ENCODE measurements at regions not wholly inside any gene's neighbourhood (a gene's known extent, or its start where the extent isn't known, plus 50 kb on each side); places are given as distances from the start of the nearest gene placed in this dataset.

GRCh38 chr16:66097751-66098150, 268.7 kb upstream of the CDH5 start:
- WGBS (ENCODE audit: low lambda C conversion rate, missing lambda C conversion rate): 45% methylated on average over 6 of the region's 6 CpGs
- Histone ChIP-seq H3K27me3 (no peaks in the 10 kb centered on the region), H3K36me3 (replicated peaks; ENCODE audit: insufficient read depth, low read depth) (no peaks in the 10 kb centered on the region), H3K27ac (no peak overlapping the region), H4K20me1 (ENCODE audit: insufficient read depth, poor library complexity, severe bottlenecking) (no peaks in the 10 kb centered on the region), H3K9me3 (ENCODE audit: low read depth) (no peaks in the 10 kb centered on the region), H3K79me2 (no peaks in the 10 kb centered on the region), H3K4me1 (ENCODE audit: insufficient read depth) (no peaks in the 10 kb centered on the region), H2AFZ (no peak overlapping the region), H3K4me2 (no peak overlapping the region), H3K4me3 (no peak overlapping the region), H3K9me2 (replicated peaks; ENCODE audit: insufficient read depth) (no peaks in the 10 kb centered on the region)
- no peak for DNase-seq (ENCODE audit: low spot score)
- TF ChIP-seq EZH2phosphoT487 (IDR thresholded peaks at IDR 0.05; ENCODE audit: low read depth, severe bottlenecking, unreplicated experiment) (no peak), CTCF (IDR thresholded peaks at IDR 0.05; ENCODE audit: poor library complexity) (no peak), EZH2 (IDR thresholded peaks at IDR 0.05; ENCODE audit: borderline replicate concordance) (no peak)

- no peaks in the 10 kb centered on the region for H3K27me3 ChIP-seq
- no peak for TF ChIP-seq CTCF (IDR thresholded peaks at IDR 0.05; ENCODE audit: poor library complexity)
- TF ChIP-seq EZH2 (IDR thresholded peaks at IDR 0.05; ENCODE audit: borderline replicate concordance): no peak
- TF ChIP-seq EZH2phosphoT487 (IDR thresholded peaks at IDR 0.05; ENCODE audit: low read depth, severe bottlenecking, unreplicated experiment): no peak
These were observed 270.8 kb upstream of the CDH5 start for GRCh38 chr16:66095676-66096075.

DNA sequence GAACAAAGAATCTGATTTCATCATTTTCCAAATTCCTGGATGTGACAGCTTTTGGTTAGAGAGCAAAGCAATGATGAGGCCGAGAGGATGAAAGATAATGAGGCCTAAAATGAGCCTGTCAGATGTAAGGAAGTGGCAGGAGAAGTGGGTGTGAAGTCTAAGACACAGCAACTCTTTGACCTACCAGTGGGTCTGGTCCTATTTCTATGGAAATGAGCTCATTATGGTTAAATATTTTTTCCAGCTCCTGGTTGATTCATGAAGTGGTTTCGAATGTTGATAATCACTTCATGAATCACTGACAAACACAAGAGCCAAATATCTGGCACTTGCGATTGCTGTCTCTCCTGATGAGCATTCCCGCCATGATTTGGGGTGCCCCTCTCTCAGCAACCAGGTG, 273.3 kb upstream of the CDH5 start:
- Histone ChIP-seq H3K9me3 (ENCODE audit: low read depth) (no peaks in the 10 kb centered on the region), H3K9me2 (replicated peaks; ENCODE audit: insufficient read depth) (no peaks in the 10 kb centered on the region), H3K4me2 (no peak overlapping the region), H3K27me3 (no peaks in the 10 kb centered on the region), H3K4me1 (ENCODE audit: insufficient read depth) (no peaks in the 10 kb centered on the region), H2AFZ (no peak overlapping the region), H4K20me1 (ENCODE audit: insufficient read depth, poor library complexity, severe bottlenecking) (no peaks in the 10 kb centered on the region), H3K27ac (no peak overlapping the region), H3K36me3 (replicated peaks; ENCODE audit: insufficient read depth, low read depth) (no peaks in the 10 kb centered on the region), H3K4me3 (no peak overlapping the region), H3K79me2 (no peaks in the 10 kb centered on the region)
- DNase-seq (ENCODE audit: low spot score): no peak
- WGBS (ENCODE audit: low lambda C conversion rate, missing lambda C conversion rate): 90% methylated on average over 4 of the region's 4 CpGs
- TF ChIP-seq CTCF (IDR thresholded peaks at IDR 0.05; ENCODE audit: poor library complexity): no peak
- TF ChIP-seq EZH2 (IDR thresholded peaks at IDR 0.05; ENCODE audit: borderline replicate concordance): no peak
- TF ChIP-seq EZH2phosphoT487 (IDR thresholded peaks at IDR 0.05; ENCODE audit: low read depth, severe bottlenecking, unreplicated experiment): no peak

More at GRCh38 chr16:66095676-66096075, 270.8 kb upstream of the CDH5 start:
- Histone ChIP-seq H3K4me2 (no peak overlapping the region), H3K36me3 (replicated peaks; ENCODE audit: insufficient read depth, low read depth) (no peaks in the 10 kb centered on the region), H3K4me3 (no peak overlapping the region), H3K9me2 (replicated peaks; ENCODE audit: insufficient read depth) (no peaks in the 10 kb centered on the region), H3K4me1 (ENCODE audit: insufficient read depth) (no peaks in the 10 kb centered on the region), H3K9me3 (ENCODE audit: low read depth) (no peaks in the 10 kb centered on the region), H3K27ac (no peak overlapping the region), H4K20me1 (ENCODE audit: insufficient read depth, poor library complexity, severe bottlenecking) (no peaks in the 10 kb centered on the region), H3K79me2 (no peaks in the 10 kb centered on the region), H2AFZ (no peak overlapping the region)
- DNase-seq (ENCODE audit: low spot score): no peak

GRCh38 chr16:66091471-66091891, 275.0 kb upstream of the CDH5 start:
- H3K4me2 ChIP-seq: no peak overlapping the region
- no peaks in the 10 kb centered on the region for H4K20me1 ChIP-seq (ENCODE audit: insufficient read depth, poor library complexity, severe bottlenecking)
- no peaks in the 10 kb centered on the region for H3K4me1 ChIP-seq (ENCODE audit: insufficient read depth)
- H3K9me2 ChIP-seq (replicated peaks; ENCODE audit: insufficient read depth): no peaks in the 10 kb centered on the region
- no peaks in the 10 kb centered on the region for H3K79me2 ChIP-seq
- no peak overlapping the region for H3K4me3 ChIP-seq
- TF ChIP-seq EZH2phosphoT487 (IDR thresholded peaks at IDR 0.05; ENCODE audit: low read depth, severe bottlenecking, unreplicated experiment): no peak
- no peak for TF ChIP-seq EZH2 (IDR thresholded peaks at IDR 0.05; ENCODE audit: borderline replicate concordance)
- no peak for TF ChIP-seq CTCF (IDR thresholded peaks at IDR 0.05; ENCODE audit: poor library complexity)
- H3K36me3 ChIP-seq (replicated peaks; ENCODE audit: insufficient read depth, low read depth): no peaks in the 10 kb centered on the region
- H3K27ac ChIP-seq: peak overlapping the region; percentile 41
- no peak for DNase-seq (ENCODE audit: low spot score)
- no peaks in the 10 kb centered on the region for H3K27me3 ChIP-seq
- no peaks in the 10 kb centered on the region for H3K9me3 ChIP-seq (ENCODE audit: low read depth)
- no peak overlapping the region for H2AFZ ChIP-seq
